COLO668 (cell line): ENCODE measurements at regions not wholly inside any gene's neighbourhood (a gene's known extent, or its start where the extent isn't known, plus 50 kb on each side); places are given as distances from the start of the nearest gene placed in this dataset.

Experiments
- DNase-seq: peaks from one replicate; lab custom pipeline; 2025; ENCODE audit not compliant: unreplicated experiment; lab: John Stamatoyannopoulos, UW

DNA sequence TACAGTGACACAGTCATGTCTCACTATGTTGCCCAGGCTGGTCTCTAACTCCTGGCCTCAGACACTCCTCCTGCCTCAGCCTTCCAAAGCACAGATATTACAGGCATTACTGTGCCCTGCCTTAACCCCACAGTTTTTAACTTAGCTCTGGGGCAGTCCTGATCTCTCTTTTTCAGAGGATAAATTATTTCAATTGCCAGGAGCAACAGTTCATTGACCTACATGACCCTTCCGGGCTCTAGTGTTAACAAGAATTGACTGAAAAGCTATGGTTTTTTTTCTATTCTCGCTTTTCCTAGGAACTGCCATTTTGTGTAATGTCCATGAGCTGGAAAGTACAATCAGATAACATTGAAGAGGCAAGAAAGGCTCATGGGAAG lies 92.8 kb downstream of the HNRNPLL start:
- DNase-seq: no peak

DNA sequence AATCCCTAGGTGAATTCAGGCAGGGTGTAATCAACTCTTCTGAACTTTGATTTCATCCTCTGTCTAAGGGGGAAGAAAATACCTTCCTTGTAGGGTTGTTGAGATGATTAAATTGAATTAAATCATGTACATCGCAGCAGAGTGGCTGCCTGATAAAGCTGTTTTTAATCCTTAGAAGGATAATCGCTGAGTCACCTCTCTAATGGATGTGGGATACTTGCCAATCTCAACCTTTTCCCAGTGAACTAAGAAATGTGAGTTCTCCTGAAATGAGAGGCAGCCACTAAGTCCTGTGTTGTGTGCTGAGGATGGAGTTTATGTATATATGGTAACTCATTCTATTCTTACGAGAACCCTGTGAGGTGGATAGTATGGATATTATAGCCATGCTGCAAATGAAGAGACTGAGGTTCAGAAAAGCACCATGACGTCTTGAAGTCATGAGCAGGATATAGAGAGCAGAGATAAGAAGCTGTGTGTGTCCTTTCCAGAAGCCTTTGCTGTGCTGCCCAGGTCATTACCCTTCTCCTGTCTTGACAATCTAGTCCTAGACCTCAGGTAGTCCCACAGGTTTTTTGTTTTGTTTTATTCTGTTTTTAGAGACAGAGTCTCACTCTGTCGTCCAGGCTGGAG lies 93.3 kb downstream of the HNRNPLL start:
- DNase-seq: no peak

DNA sequence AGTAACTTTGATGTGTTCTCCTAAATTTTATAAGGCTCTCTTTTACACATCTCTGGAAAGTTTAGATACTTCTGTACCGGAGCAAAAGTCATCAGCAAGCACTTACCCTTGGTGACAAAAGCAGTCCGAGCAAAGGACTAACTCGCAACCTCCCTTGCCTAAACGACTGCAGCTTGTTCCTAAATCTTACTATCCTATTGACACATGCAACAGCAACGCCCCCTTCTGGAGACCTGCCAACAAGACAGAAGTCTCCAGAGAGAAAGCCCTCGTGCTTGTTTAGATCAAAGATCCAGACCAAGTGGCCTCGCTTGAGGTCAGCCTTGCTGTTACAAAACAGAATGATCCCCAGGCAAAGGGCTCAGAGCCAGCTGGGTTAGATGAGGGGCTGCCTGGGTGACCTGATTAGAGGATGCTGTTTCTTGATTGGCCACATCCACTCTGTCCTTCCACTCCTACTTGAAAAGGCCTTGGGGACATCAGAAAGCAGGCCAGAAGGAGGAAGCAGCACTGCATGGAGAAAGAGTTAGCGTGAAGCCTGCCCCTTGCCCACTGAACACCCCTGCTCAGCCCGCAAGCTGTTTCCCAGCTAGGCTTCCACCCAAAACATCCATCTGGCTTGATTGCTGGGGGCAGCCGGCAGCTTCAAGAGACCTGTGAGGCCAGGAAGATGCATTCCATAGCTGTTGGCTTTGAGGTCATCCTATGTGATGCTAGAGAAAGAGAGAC lies 94.3 kb downstream of the HNRNPLL start:
- DNase-seq: peak; percentile 66

DNA sequence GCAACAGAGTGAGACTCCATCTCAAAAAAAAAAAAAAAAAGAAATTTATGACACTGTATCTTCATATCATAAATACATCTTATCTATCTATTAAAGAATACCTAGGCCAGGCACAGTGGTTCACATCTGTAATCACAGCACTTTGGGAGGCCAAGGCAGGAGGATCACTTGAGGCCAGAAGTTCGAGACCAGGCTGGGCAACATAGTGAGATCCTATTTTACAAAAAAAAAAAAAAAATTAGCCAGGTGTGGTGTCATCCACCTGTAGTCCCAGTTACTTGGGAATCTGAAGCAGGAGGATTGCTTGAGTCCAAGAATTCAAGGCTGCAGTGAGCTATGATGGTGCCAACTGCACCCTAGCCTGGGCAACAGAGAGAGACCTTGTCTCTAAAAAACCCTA lies 95.0 kb downstream of the HNRNPLL start:
- DNase-seq: no peak

DNA sequence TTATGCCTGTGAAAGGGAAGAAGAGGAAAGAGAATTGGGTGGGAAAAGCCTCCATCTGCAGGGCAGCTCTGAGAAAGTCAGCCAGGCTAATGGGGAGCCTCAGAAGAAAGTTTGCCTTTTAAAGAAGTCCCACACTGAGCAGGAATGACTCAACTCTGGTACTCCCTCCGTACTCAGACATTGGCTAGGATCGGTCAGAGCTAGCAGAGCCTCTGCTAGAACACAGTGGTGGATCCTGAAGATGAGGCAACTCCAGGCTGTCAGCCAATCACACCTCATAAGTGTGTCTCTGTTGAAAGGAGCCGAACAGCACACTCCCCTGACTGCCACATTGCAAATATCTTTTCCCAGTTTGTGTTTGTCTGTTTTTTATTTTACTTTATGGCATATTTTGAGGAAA lies 96.9 kb downstream of the HNRNPLL start:
- DNase-seq: no peak

DNA sequence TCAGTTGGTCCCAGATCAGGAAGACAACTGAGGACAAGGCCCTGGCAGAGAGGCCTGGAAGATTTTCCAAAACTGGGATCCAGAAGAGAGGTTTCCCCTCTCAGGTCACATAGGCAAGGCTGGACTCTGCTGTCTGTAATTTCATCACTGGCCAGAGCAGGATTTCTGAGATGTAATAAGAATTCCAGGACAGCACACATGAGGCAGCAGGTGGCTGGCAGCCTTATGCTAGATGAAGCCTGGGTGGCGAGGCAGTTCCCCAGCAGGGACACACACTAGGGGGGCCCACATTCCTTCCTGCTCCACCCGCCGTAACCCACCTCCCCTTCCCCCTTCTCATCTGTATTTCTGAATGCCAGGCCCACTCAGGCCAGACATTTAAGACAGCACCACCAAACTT lies 98.6 kb downstream of the HNRNPLL start:
- no peak for DNase-seq

DNA sequence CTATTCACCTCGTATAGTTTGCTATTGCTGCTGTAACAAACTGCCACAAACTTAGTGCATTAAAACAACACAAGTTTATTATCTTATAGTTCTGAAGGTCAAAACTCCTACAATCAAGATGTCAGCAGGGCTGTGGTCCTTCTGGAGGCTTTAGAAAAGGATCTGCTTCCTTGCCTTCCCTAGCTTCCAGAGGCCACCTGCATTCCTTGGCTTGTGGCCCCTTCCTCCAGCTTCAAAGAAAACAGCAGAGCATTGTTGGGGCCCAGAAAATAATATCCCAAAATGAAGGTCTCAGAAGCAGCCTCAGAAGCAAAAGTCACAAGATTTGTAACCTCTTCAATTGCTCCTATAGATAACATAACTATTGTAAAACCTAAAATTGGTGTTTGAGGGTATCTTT lies 100.6 kb downstream of the HNRNPLL start:
- DNase-seq: no peak

DNA sequence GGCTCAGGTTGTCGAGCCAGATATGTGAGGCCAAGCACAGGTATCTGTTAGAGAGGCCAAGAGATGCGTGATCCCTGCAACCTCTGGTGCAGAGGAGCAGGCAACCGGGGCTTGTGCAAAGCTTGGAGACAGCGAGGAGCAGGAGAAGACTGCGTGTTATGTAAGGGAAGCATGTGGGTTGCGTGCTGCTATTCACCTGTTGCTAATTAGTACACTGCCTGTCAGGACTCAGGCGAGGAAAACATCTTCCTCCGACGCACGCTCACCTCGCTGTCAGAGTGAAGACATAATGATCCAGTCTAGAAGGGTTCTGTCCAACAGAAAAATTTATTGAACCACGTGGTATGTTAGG lies 102.5 kb downstream of the HNRNPLL start:
- no peak for DNase-seq

DNA sequence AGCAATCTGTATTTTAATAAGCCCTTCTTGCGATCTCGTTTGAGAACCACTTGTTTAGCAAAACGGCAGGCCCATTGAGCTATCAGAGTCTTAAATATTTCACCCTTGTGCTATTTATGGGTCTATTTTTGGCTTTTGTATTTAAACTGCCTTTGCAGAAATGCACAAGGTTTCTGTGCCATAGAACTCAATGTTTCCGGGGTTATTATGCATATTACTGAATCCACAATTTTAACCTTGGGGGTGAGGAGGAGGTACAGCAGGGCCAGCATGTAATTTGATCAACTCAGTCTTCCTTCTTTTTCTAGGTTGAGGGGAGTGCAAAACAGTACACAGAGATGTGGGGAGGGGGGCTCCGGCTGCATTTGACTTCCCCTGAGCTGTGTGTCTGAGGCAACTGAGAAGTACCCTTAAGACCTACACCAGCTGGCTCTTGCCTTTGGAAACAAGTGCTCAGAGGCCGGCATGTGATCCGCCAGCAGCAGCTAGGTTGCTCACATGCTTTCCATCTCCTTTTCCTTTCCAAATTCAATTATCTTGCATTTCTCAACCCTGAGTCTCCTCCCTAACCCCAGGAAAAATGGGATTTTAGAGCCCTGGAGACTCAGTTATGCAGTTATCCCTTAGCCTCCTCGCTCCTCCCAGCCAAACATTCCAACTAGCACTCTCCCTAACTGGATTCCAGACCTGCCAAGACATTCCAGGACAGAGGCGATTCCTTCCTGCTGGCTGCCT lies 103.0 kb downstream of the HNRNPLL start:
- DNase-seq: no peak

DNA sequence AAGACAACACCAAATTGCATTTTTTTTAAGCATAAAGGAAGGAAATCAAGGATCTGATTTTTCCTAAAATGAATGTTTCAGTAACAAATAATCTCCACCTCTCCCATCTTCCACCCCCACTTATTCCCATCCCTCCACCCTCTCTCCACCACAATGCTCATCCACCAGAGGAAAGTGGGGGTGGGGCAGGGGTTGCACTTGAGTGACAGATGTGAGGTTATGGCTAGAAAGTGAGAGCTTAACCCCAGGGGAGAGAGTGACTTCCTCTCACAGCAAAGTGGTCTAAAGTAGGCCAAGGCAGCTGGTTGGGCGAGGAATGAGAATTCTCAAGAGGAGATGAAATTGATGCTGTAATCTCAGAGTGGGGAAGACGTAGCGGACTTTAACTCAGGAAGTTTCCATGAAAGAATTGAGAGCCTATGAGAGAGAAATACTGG lies 104.7 kb downstream of the HNRNPLL start:
- DNase-seq: no peak

DNA sequence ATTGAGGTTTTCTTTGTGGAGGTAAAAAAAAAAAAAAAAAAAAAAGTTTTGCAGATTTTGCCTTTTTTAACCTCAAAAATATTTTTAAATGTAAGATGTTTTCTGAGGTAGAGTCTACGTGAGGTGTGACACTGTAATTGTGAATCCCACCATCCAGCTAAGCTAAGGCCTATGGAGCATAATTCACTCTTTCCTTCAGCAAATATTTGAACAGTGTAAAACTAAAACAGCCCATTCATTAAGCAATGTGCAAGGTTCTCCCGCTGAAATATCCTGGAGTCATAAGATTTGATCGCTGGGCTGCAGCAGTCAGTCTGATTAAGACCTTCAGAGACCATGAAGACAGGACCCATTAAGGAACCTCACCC lies 105.1 kb downstream of the HNRNPLL start:
- no peak for DNase-seq

DNA sequence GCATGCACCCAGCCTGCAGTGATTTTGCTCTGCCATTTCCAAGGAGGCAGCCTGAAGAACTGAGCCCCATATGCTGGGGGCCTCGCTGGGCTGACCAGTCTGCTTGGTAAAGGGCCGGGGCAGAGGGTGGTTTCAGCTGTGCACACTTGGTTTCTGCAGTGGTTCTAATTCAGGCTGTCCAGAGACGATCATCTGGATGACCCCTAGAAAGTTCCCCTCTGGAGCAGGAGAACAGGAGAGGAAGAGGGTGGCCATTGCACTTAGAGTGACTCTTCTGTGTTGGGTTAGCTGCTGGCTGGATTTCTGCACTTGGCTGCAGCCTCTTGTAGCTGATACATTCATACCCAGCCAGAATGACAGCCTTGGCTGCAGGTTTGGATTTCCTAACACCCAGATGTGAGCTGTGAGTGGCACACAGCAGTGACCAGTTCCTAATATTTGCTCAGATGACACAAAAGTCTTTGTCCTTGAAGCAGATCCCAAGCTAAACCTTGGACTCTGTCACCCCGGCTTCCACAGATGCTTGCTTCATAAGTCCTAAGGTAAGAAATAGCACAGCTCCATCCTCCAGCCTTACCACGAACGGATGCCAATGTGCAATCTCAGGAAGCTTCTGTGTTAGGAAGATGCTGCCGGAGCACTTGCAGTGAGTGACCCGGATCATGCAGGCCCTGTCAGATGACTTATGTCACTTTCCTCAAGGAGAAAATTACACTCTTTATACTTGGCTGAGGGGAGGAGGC lies 105.6 kb downstream of the HNRNPLL start:
- no peak for DNase-seq

DNA sequence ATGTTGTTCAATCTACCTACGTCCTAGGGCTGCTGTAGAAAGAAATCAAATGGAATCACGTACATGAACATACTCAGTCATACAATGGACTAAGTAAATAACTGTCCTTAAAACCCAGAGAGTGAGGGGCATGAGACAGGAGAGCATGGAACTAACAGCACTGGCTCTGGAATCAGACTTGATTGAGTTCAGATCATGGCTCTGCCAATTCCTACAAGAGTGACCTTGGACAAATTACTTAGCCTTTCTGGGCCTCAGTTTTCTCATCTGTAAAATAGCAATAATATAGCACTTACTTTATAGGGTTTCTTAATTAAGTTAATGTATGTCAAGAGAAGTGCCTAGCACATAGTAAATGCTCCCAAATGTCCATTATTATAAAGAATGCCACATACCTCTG lies 106.8 kb downstream of the HNRNPLL start:
- no peak for DNase-seq

DNA sequence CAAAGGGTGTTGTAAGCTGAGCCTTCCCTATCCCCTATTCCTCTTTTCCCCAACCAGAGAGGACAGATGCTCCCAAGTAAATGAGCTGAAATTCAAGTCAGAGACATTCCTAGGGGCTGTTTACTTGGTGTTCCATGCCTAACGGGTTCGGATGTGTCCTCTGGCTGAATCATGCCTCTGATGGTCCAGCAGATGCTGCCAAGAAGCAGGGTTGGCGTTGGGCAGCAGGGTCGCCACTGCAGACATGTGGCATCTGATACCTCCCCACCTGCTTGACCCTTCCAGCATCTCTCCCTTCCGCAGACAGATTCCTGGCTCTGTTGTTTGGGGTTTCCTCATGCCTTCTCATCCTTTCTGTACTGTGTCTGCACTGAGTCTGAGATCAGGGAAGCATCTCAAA lies 108.3 kb downstream of the HNRNPLL start:
- no peak for DNase-seq

DNA sequence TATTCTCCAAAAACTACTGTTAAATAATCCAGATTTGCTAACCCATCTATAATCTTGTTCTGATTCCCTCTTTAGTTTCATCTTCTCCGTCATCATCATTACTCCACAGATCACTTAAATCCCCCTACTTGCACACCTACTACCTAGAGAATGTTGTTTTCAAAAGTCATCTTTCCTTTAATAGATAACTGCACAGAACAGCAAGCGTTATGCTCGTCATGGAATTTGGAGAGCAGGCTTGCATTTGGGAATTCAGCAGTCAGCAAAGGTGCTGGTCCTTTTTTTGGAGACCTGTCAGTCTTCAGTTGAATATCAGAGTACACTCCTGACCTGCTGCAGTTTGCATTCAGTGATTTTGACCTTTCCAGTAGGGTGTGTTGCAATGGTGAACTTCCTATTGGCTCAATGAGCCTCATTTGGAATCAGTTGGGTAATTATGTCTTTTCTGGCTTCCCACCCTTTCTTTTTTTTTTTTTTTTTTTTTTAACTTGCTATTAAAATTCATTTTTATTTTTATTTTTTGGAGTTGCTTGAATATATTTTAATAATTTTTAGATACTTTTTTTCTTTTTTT lies 110.6 kb downstream of the HNRNPLL start:
- no peak for DNase-seq

DNA sequence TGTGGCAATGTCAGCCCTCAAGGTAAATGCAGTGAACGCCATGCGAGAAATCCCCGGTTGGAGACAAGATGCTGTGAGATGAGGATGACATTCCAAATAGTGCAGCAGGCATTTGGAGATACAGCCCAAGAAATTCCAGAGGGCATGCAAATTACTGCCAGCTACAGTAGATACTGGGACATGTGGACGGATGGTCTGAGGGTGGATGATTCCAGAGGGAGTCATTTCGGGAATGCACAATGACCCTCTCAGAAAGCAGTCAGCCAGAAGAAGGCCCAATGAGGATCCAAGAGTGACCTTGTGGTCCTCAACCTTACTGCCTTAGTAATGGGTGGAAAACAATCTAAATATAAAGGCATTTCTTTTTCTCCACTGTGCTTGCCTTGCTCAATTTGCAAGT lies 111.3 kb downstream of the HNRNPLL start:
- DNase-seq: no peak

DNA sequence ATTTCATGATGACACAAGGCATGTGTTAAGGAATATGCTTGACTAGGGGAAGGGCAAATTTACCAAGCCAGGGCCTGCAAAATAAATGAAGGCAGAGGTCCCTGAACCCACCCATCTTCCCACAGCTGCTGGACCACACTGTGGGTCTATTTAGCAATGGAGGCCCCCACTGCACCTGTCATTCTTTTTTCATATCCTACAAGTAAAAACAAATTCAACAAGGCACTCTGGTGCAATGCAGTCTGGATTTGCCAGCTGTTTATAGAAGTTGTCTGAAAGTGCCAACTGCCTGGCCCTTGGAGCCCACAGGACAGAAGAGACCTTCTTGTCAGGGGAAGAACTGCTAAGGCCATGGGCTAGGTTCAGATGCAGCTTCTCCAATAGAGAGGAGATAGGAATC lies 112.8 kb upstream of the ATL2 start:
- no peak for DNase-seq

DNA sequence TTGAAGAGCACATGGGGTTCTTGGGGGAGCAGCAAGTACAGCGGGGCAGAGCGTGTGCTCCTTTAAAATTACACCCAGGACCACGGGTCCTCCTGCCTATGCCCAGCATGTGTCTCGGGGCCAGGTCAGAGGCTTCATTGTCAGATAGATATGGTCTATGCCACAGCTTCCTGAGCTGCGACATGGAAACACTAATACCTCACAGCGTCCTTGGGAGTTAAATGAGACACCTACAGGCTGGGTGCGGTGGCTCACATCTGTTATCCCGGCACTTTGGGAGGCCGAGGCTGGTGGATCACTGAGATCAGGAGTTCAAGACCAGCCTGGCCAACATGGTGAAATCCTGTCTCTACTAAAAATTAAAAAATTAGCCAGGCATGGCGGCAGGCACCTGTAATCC lies 110.8 kb upstream of the ATL2 start:
- no peak for DNase-seq

DNA sequence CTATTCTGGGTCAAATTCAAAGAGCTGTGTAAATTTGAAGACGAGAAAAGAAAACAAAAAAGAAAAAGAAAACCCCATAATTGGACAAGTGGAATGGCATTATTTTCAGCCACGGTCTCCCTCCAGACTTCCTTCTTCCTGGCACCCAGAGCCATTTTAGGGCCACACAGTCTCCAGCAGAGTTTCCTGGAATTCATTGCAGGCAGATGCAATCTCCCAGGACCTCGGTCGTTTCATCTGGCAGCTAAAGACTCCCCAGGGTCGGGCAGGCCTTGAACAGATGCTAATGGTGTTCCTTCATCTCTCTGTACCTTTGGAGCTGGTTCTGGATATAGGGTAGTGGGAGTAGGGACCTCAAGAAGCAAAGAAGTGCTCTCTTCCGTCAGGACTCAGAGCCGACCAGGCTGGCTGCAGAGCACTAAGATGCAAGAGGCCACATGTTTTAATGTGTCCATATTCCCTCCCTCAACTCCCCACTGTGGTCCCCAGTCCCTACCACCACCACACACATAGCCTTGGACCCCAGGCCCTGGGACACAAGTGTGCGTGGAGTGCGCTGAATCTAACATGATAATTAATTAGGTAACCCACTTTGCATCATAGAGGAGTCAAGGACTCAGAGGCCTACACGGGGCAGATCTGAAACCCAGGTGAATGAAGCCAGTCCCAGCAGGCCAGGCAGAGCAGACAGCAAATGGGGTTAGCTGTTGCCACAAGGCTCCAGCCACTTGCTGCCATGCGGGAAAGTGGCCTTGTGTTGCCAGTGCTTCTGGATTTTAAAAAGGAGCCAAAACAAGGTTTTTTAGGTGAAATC lies 109.3 kb upstream of the ATL2 start:
- DNase-seq: no peak

DNA sequence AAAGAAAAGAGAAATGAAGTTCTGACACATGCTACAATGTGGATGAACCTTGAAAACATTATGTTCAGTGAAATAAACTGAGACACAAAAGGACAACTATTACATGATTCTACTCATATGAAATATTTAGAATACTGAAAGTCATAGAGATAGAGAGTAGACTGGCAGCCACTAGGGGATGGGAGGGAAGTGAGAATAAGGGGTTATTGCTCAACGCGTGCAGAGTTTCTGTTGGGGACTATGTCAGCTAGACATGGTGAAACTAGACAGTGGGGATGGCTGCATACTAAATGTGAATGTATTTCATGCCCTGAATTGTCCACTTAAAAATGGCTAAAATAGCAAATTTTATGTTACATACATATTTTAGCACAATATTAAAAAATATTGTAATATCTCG lies 108.7 kb upstream of the ATL2 start:
- no peak for DNase-seq

DNA sequence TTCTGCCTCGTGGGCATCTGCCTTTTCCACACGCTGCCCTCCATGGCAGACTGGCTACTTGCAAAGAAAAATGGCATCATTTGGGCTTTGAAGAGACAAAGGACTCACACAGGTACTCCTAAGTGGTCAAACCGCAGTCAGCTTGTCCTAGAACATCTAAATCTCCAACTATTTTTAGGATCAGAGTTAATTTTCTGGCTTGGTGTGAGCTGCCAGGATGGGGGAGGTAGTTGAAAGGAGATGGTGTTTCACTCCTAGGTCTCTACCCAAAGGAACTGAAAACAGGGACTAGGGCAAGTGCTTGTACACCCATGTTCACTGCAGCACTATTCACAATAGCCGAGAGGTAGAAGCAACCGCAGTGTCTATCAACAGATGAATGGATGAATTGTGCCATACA lies 107.9 kb upstream of the ATL2 start:
- DNase-seq: no peak
